AG08396 (cell line): ENCODE measurements at regions not wholly inside any gene's neighbourhood (a gene's known extent, or its start where the extent isn't known, plus 50 kb on each side); places are given as distances from the start of the nearest gene placed in this dataset.

Experiments used
- DNase-seq: peaks from one replicate; pipeline ENCODE4 v3.0.0; 2012; ENCODE audit warnings: low spot score, mixed read lengths

GRCh38 chr19:27647423-27647822 lies 1565.5 kb downstream of the UQCRFS1 start:
- no peak for DNase-seq

- DNase-seq, result no peak
Measured at GRCh38 chr19:27635401-27635800, 1577.5 kb downstream of the UQCRFS1 start.

DNA sequence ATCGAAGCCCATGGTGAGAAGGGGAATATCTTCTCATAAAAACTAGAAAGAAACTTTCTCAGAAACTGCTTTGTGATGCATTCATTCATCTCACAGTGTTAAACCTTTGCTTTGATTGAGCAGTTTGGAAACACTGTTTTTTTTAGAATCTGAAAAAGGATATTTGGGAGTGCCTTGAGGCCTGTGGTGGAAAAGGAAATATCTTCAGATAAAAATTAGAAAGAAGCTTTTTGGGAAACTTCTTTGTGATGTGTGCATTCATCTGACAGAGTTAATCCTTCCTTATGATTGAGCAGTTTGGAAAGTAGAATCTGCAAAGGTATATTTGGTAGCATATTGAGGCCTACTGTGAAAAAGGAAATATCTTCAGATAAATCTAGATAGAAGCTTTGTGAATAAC lies 1594.9 kb downstream of the UQCRFS1 start:
- no peak for DNase-seq

DNA sequence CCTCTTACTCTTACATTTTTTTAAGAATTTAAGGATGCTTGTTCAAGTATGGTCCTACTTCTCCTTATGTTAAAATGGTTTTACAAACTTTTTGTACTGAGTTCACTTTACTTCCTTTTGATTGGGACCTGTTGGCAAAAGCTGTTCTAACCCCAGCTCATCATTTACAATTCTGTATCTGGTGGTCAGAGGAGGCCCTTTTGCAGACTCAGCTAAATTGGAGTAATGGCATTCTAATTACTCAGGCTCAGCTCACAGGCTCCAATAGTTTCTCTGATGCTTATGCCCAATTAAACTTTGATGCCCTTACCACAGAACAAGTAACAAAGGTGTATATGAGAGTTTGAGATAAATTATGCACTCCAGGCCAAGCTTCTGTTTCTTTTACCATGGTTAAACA lies 1632.0 kb downstream of the UQCRFS1 start:
- DNase-seq, result no peak
